Liver (tissue), 8 donors: ENCODE measurements at regions not wholly inside any gene's neighbourhood (a gene's known extent, or its start where the extent isn't known, plus 50 kb on each side); places are given as distances from the start of the nearest gene placed in this dataset.

Experiments
- DNase-seq: peaks from one replicate; pipeline ENCODE4 v3.0.0-alpha.2; 2017; ENCODE audit warnings: low spot score
- H3K27ac ChIP-seq, 2 donors: one replicate each; pipeline ENCODE4 v1.7.0; 2013; ENCODE audit warnings: inconsistent platforms in 2 of 2, low read length in 2 of 2, control low read depth in 1 of 2, low read depth in 1 of 2, mild to moderate bottlenecking in 1 of 2
- H3K27me3 ChIP-seq, 4 donors: one replicate each; pipeline versions ENCODE4 v1.6.1 to v1.7.0; 2013; ENCODE audit warnings: low read length in 3 of 4, inconsistent platforms in 1 of 4, mild to moderate bottlenecking in 1 of 4, moderate library complexity in 1 of 4; ENCODE audit not compliant: control insufficient read depth in 4 of 4, insufficient read depth in 4 of 4
- H3K36me3 ChIP-seq, 4 donors: one replicate each; pipeline versions ENCODE4 v1.6.1 to v1.7.0; 2013; ENCODE audit warnings: low read length in 3 of 4, mild to moderate bottlenecking in 3 of 4, low read depth in 1 of 4, moderate library complexity in 1 of 4; ENCODE audit not compliant: control insufficient read depth in 4 of 4, insufficient read depth in 3 of 4
- H3K4me1 ChIP-seq, 4 donors: one replicate each; pipeline versions ENCODE4 v1.6.1 to v1.7.0; 2013; ENCODE audit warnings: low read length in 3 of 4, mild to moderate bottlenecking in 3 of 4, moderate library complexity in 1 of 4; ENCODE audit not compliant: control insufficient read depth in 4 of 4, insufficient read depth in 4 of 4
- H3K4me3 ChIP-seq, 3 donors: one replicate each; pipeline versions ENCODE4 v1.6.1 to v1.7.0; 2013; ENCODE audit warnings: low read length in 3 of 3, control low read depth in 1 of 3, low read depth in 1 of 3, mild to moderate bottlenecking in 1 of 3
- H3K9ac ChIP-seq, 2 donors: one replicate each; pipeline ENCODE4 v1.7.0; 2013; ENCODE audit warnings: low read length in 2 of 2, mild to moderate bottlenecking in 2 of 2, moderate library complexity in 2 of 2, control low read depth in 1 of 2, low read depth in 1 of 2
- H3K9me3 ChIP-seq, 4 donors: one replicate each; pipeline versions ENCODE4 v1.6.1 to v1.7.0; 2013; ENCODE audit warnings: low read length in 3 of 4; ENCODE audit not compliant: control insufficient read depth in 4 of 4
- EGR1 ChIP-seq, 2 donors: IDR thresholded peaks; 2 replicates each; pipeline ENCODE4 v1.6.1; 2016 to 2018; ENCODE audit warnings: antibody characterized with exemption in 2 of 2, low read depth in 2 of 2
- FOXA1 ChIP-seq: IDR thresholded peaks from 2 replicates; pipeline ENCODE4 v1.6.1; 2016; ENCODE audit warnings: antibody characterized with exemption
- FOXA2 ChIP-seq: IDR thresholded peaks from 2 replicates; pipeline ENCODE4 v1.6.1; 2016; ENCODE audit warnings: antibody characterized with exemption
- GABPA ChIP-seq, 2 donors: IDR thresholded peaks in 1 of 2; conservative IDR thresholded peaks in 1 of 2; 2 replicates each; pipeline ENCODE4 v1.6.1; 2016; ENCODE audit warnings: antibody characterized with exemption in 2 of 2, mild to moderate bottlenecking in 1 of 2, moderate library complexity in 1 of 2
- HNF4A ChIP-seq, 2 donors: conservative IDR thresholded peaks; 2 replicates each; pipeline ENCODE4 v1.6.1; 2016; ENCODE audit warnings: antibody characterized with exemption in 2 of 2, mild to moderate bottlenecking in 2 of 2
- HNF4G ChIP-seq: IDR thresholded peaks from 2 replicates; pipeline ENCODE4 v1.6.1; 2016; ENCODE audit warnings: antibody characterized with exemption
- JUND ChIP-seq, 2 donors: IDR thresholded peaks; 2 replicates each; pipeline ENCODE4 v1.6.1; 2016; ENCODE audit warnings: antibody characterized with exemption in 2 of 2
- MAX ChIP-seq: IDR thresholded peaks from 2 replicates; pipeline ENCODE4 v1.6.1; 2016; ENCODE audit warnings: antibody characterized with exemption
- NR2F2 ChIP-seq: IDR thresholded peaks from 2 replicates; pipeline ENCODE4 v1.6.1; 2016; ENCODE audit warnings: antibody characterized with exemption
- RAD21 ChIP-seq, 2 donors: IDR thresholded peaks; 2 replicates each; pipeline ENCODE4 v1.6.1; 2016; ENCODE audit warnings: antibody characterized with exemption in 2 of 2, mild to moderate bottlenecking in 2 of 2
- REST ChIP-seq: IDR thresholded peaks from 2 replicates; pipeline ENCODE4 v1.6.1; 2016; ENCODE audit warnings: antibody characterized with exemption, mild to moderate bottlenecking
- RXRA ChIP-seq, 2 donors: IDR thresholded peaks; 2 replicates each; pipeline ENCODE4 v1.6.1; 2017 to 2018; ENCODE audit warnings: antibody characterized with exemption in 2 of 2, mild to moderate bottlenecking in 1 of 2
- SP1 ChIP-seq: IDR thresholded peaks from 2 replicates; pipeline ENCODE4 v1.6.1; 2018; ENCODE audit warnings: antibody characterized with exemption, mild to moderate bottlenecking
- TAF1 ChIP-seq: conservative IDR thresholded peaks from 2 replicates; pipeline ENCODE4 v1.6.1; 2016; ENCODE audit warnings: antibody characterized with exemption, mild to moderate bottlenecking
- YY1 ChIP-seq: IDR thresholded peaks from 2 replicates; pipeline ENCODE4 v1.6.1; 2016; ENCODE audit warnings: antibody characterized with exemption, mild to moderate bottlenecking
- WGBS: extraction: QIAGEN DNeasy Blood & Tissue Kit; methylation state at CpG from one replicate; pipeline ENCODE4 v1.1.7; 2013; 5-methylcytosine and 5-hydroxymethylcytosine counted together
- TF ChIP-seq, protein P1 (sequence below): IDR thresholded peaks from 2 replicates; pipeline ENCODE4 v1.6.1; 2016; ENCODE audit warnings: antibody characterized with exemption
- TF ChIP-seq, protein P2 (sequence below): fragments of 150-350 bp; IDR thresholded peaks from 2 replicates; pipeline ENCODE4 v1.5.1; 2017; ENCODE audit warnings: improper control_type of control experiment, low read depth, low read length; ENCODE audit not compliant: missing input control
- TF ChIP-seq, protein P3 (sequence below): IDR thresholded peaks from 2 replicates; pipeline ENCODE4 v1.6.1; 2016; ENCODE audit warnings: antibody characterized with exemption
- donor health status: healthy.
- donor health status: healthy.
- donor health status: healthy.
- donor health status: healthy.
- donor health status: healthy.

DNA sequence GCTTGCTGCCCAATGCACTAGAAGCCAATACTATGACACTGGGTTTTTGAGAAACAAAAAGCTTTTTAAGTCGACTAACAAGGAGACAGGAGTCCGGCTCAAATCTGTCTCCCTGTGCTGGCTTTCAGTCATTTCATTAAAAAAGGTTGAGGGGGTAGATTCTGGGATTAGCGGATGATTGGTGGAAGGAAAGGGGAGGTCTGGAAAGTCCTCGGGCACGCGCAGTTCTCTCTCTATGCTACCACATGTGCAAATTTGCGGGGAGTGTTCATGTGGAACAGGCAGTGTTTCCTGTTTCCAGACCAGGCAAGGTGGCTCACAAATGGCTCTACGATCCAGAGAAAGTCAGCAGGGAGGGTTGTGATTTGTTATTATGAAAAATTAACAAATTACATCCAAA, 89.1 kb upstream of the TOX2 start:
- no peaks in the 10 kb centered on the region for H3K27me3 ChIP-seq
- H3K9me3 ChIP-seq, result peaks cover 0 to 5% (median 0%) of the 10 kb centered on the region in 4 donors
- H3K4me3 ChIP-seq, result no peak overlapping the region
- TF ChIP-seq FOXA1 (no peak), MAX (no peak), EGR1 (IDR thresholded peaks at IDR 0.05; ENCODE audit: low read depth in 2 of 2) (no peak), YY1 (no peak), RAD21 (IDR thresholded peaks at IDR 0.05) (no peak), RXRA (IDR thresholded peaks at IDR 0.05) (no peak), SP1 (no peak), HNF4G (no peak), TAF1 (no peak), REST (no peak), GABPA (IDR thresholded peaks at IDR 0.05 in 1 of 2, conservative IDR thresholded peaks at IDR 0.05 in 1 of 2) (no peak), FOXA2 (no peak), HNF4A (conservative IDR thresholded peaks at IDR 0.05) (no peak), NR2F2 (no peak), JUND (IDR thresholded peaks at IDR 0.05) (no peak)
- TF ChIP-seq, protein P1, sequence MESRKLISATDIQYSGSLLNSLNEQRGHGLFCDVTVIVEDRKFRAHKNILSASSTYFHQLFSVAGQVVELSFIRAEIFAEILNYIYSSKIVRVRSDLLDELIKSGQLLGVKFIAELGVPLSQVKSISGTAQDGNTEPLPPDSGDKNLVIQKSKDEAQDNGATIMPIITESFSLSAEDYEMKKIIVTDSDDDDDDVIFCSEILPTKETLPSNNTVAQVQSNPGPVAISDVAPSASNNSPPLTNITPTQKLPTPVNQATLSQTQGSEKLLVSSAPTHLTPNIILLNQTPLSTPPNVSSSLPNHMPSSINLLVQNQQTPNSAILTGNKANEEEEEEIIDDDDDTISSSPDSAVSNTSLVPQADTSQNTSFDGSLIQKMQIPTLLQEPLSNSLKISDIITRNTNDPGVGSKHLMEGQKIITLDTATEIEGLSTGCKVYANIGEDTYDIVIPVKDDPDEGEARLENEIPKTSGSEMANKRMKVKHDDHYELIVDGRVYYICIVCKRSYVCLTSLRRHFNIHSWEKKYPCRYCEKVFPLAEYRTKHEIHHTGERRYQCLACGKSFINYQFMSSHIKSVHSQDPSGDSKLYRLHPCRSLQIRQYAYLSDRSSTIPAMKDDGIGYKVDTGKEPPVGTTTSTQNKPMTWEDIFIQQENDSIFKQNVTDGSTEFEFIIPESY, result no peak
- TF ChIP-seq, protein P2, sequence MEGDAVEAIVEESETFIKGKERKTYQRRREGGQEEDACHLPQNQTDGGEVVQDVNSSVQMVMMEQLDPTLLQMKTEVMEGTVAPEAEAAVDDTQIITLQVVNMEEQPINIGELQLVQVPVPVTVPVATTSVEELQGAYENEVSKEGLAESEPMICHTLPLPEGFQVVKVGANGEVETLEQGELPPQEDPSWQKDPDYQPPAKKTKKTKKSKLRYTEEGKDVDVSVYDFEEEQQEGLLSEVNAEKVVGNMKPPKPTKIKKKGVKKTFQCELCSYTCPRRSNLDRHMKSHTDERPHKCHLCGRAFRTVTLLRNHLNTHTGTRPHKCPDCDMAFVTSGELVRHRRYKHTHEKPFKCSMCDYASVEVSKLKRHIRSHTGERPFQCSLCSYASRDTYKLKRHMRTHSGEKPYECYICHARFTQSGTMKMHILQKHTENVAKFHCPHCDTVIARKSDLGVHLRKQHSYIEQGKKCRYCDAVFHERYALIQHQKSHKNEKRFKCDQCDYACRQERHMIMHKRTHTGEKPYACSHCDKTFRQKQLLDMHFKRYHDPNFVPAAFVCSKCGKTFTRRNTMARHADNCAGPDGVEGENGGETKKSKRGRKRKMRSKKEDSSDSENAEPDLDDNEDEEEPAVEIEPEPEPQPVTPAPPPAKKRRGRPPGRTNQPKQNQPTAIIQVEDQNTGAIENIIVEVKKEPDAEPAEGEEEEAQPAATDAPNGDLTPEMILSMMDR, result no peak
- TF ChIP-seq, protein P3, sequence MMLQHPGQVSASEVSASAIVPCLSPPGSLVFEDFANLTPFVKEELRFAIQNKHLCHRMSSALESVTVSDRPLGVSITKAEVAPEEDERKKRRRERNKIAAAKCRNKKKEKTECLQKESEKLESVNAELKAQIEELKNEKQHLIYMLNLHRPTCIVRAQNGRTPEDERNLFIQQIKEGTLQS, result no peak
- DNase-seq, result no peak
- H3K27ac ChIP-seq, result no peak overlapping the region
- WGBS, result 70% methylated on average over 8 of the region's 8 CpGs
- no peaks in the 10 kb centered on the region for H3K4me1 ChIP-seq
- H3K9ac ChIP-seq, result no peak overlapping the region
- H3K36me3 ChIP-seq, result no peaks in the 10 kb centered on the region

DNA sequence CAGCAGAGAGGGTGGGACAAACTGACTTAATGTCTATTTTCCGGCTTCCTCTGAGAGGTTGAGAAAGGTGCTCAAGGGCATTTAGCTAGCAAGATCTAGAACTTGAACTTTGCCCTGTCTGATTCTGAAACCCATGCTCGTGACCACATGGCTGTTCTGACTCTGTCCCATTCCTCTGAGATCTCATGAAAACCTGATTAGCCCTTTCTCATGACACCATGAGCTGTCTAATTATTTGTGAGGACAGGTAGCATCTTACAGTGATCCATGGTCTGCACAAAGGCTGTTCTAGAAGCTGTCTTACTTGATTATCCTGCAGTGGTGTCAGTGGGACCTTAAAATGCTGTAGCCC, 89.6 kb upstream of the TOX2 start:
- H3K27ac ChIP-seq, result no peak overlapping the region
- no peaks in the 10 kb centered on the region for H3K36me3 ChIP-seq
- no peaks in the 10 kb centered on the region for H3K4me1 ChIP-seq
- no peaks in the 10 kb centered on the region for H3K27me3 ChIP-seq
- TF ChIP-seq HNF4A (conservative IDR thresholded peaks at IDR 0.05) (no peak), MAX (no peak), FOXA2 (no peak), GABPA (IDR thresholded peaks at IDR 0.05 in 1 of 2, conservative IDR thresholded peaks at IDR 0.05 in 1 of 2) (no peak), TAF1 (no peak)
- WGBS, result 24% methylated on average over 2 of the region's 2 CpGs
- no peak for DNase-seq
- H3K4me3 ChIP-seq, result no peak overlapping the region
- peaks cover 0 to 4% (median 0%) of the 10 kb centered on the region in 4 donors for H3K9me3 ChIP-seq
- H3K9ac ChIP-seq, result no peak overlapping the region
